DND-41 (cell line): ENCODE measurements at regions not wholly inside any gene's neighbourhood (a gene's known extent, or its start where the extent isn't known, plus 50 kb on each side); places are given as distances from the start of the nearest gene placed in this dataset.

Source experiments
- EZH2 ChIP-seq: IDR thresholded peaks from 3 replicates; pipeline ENCODE4 v1.6.1; 2012; ENCODE audit warnings: borderline replicate concordance, low read depth, mild to moderate bottlenecking, moderate library complexity, low read length, inconsistent platforms; ENCODE audit not compliant: severe bottlenecking
- TF ChIP-seq, protein P1 (sequence below): IDR thresholded peaks from 2 replicates; pipeline ENCODE4 v1.5.1; 2012; ENCODE audit warnings: borderline replicate concordance, low read length, moderate library complexity, mild to moderate bottlenecking; ENCODE audit not compliant: poor library complexity, severe bottlenecking; ENCODE audit errors: extremely low read depth

DNA sequence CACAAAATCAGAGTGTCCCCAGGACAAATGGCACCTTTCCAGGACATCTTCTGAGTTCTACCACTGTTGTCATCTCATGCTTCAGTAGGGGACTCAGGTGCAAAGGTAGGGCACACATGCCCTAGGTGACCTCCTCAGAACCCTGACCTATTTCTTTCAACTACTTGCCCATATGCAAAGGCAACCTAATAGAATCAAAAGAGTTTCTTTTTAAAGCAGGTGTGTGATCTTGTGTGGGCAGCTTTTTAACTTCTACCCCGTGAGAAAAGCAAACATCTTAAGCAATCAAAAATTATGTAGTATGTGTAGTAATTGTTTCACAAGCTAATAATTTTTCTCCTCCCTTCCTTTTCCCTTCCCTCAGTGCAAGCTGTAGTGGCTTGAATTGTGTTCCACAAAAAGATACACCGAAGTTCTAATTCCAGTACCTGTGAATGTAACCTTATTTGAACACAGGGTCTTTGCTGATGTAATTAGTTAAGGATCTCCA, 333.1 kb downstream of the RND3 start:
- TF ChIP-seq, protein P1, sequence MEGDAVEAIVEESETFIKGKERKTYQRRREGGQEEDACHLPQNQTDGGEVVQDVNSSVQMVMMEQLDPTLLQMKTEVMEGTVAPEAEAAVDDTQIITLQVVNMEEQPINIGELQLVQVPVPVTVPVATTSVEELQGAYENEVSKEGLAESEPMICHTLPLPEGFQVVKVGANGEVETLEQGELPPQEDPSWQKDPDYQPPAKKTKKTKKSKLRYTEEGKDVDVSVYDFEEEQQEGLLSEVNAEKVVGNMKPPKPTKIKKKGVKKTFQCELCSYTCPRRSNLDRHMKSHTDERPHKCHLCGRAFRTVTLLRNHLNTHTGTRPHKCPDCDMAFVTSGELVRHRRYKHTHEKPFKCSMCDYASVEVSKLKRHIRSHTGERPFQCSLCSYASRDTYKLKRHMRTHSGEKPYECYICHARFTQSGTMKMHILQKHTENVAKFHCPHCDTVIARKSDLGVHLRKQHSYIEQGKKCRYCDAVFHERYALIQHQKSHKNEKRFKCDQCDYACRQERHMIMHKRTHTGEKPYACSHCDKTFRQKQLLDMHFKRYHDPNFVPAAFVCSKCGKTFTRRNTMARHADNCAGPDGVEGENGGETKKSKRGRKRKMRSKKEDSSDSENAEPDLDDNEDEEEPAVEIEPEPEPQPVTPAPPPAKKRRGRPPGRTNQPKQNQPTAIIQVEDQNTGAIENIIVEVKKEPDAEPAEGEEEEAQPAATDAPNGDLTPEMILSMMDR = no peak
- TF ChIP-seq EZH2 = no peak
